NT2/D1 (cell line): ENCODE measurements at regions not wholly inside any gene's neighbourhood (a gene's known extent, or its start where the extent isn't known, plus 50 kb on each side); places are given as distances from the start of the nearest gene placed in this dataset.

Experiments
- DNase-seq: peaks from one replicate; pipeline ENCODE4 v3.0.0-alpha.2; 2011; ENCODE audit warnings: low read depth, low spot score
- H3K27me3 ChIP-seq: 2 replicates; pipeline ENCODE4 v1.6.0; 2011; ENCODE audit warnings: mild to moderate bottlenecking; ENCODE audit not compliant: insufficient read length, insufficient read depth
- H3K36me3 ChIP-seq: 2 replicates; pipeline ENCODE4 v1.6.1; 2011; ENCODE audit warnings: mild to moderate bottlenecking, low read length, mixed read lengths; ENCODE audit not compliant: insufficient read depth, insufficient read length
- H3K4me1 ChIP-seq: 2 replicates; pipeline ENCODE4 v1.5.1; 2011; ENCODE audit not compliant: insufficient read depth, insufficient read length
- H3K4me3 ChIP-seq: 2 replicates; pipeline ENCODE4 v1.5.1; 2011; ENCODE audit warnings: low read depth; ENCODE audit not compliant: insufficient read length
- H3K9ac ChIP-seq: 2 replicates; pipeline ENCODE4 v1.6.0; 2011; ENCODE audit warnings: low read depth; ENCODE audit not compliant: insufficient read length
- H3K9me3 ChIP-seq: 2 replicates; pipeline ENCODE4 v1.5.1; 2011; ENCODE audit warnings: mild to moderate bottlenecking, low read length; ENCODE audit not compliant: insufficient read depth
- SUZ12 ChIP-seq: IDR thresholded peaks from 2 replicates; pipeline ENCODE4 v1.6.1; 2011; ENCODE audit not compliant: insufficient read length, insufficient read depth; ENCODE audit errors: extremely low read depth
- YY1 ChIP-seq: IDR thresholded peaks from 2 replicates; pipeline ENCODE4 v1.6.1; 2011; ENCODE audit not compliant: insufficient read length, insufficient read depth
- ZNF274 ChIP-seq: IDR thresholded peaks from 2 replicates; pipeline ENCODE4 v1.6.1; 2011; ENCODE audit warnings: mild to moderate bottlenecking, low read depth, low read length

DNA sequence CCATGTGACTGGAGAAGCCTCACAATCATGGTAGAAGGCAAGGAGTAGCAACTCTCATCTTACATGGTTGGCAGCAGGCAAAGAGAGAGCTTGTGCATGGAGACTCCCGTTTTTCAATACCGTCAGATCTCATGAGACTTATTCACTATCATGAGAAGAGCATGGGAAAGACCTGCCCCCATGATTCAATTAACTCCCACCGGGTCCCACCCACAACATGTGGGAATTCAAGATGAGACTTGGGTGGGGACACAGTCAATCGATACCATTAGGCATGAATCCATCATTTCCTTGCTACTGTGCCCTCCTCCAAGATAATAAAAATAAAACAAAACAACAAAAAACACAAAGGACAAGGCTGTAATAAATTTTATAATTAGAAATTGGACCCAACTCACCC, 384.7 kb upstream of the MEIS2 start:
- H3K36me3 ChIP-seq, result no peaks in the 10 kb centered on the region
- TF ChIP-seq ZNF274 (no peak), YY1 (no peak), SUZ12 (no peak)
- no peaks in the 10 kb centered on the region for H3K4me1 ChIP-seq

DNA sequence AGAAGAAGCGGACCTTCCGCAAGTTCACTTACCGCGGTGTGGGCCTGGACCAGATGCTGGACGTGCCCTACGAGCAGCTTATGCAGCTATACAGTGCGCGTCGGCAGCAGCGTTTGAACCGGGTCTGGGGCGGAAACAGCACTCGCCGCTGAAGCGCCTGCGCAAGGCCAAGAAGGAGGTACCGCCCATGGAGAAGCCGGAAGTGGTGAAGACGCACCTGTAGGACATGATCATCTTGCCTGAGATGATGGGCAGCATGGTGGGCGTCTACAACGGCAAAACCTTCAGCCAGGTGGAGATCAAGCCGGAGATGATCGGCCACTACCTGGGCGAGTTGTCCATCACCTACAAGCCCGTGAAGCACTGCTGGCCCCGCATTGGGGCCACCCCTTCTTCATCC, 390.4 kb upstream of the MEIS2 start:
- Histone ChIP-seq H3K4me1 (no peaks in the 10 kb centered on the region), H3K27me3 (no peaks in the 10 kb centered on the region), H3K4me3 (no peak overlapping the region), H3K9me3 (no peaks in the 10 kb centered on the region), H3K9ac (no peak overlapping the region), H3K36me3 (no peaks in the 10 kb centered on the region)
- no peak for DNase-seq
- TF ChIP-seq ZNF274, result no peak
- no peak for TF ChIP-seq SUZ12
- no peak for TF ChIP-seq YY1

More for the DNA sequence above, 384.7 kb upstream of the MEIS2 start:
- no peaks in the 10 kb centered on the region for H3K9me3 ChIP-seq
- H3K27me3 ChIP-seq, result no peaks in the 10 kb centered on the region
- no peak overlapping the region for H3K9ac ChIP-seq
- DNase-seq, result no peak
- H3K4me3 ChIP-seq, result no peak overlapping the region

DNA sequence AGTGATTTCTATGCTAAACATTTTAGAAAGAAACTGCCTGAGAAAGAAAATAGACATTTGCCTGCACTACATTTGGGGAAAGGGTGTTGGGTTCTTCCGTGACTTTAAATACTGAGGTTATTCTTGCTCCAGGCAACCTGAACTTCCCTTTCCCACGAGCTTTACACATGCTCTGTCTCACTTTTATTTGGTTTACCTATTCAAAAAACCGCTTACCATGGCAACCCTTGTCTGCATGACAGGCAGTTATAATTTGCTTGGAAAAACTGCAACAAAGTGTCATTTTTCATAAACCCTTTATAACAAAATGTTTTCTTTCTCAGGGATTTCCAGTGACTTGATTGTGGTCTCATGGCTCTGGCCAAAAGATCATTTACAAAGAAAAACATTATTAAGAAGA, 416.3 kb upstream of the MEIS2 start:
- Histone ChIP-seq H3K4me1 (no peaks in the 10 kb centered on the region), H3K36me3 (no peaks in the 10 kb centered on the region), H3K4me3 (no peak overlapping the region), H3K9ac (no peak overlapping the region), H3K27me3 (no peaks in the 10 kb centered on the region), H3K9me3 (no peaks in the 10 kb centered on the region)
- no peak for TF ChIP-seq SUZ12
- TF ChIP-seq YY1, result no peak
- TF ChIP-seq ZNF274, result no peak
- DNase-seq, result no peak

DNA sequence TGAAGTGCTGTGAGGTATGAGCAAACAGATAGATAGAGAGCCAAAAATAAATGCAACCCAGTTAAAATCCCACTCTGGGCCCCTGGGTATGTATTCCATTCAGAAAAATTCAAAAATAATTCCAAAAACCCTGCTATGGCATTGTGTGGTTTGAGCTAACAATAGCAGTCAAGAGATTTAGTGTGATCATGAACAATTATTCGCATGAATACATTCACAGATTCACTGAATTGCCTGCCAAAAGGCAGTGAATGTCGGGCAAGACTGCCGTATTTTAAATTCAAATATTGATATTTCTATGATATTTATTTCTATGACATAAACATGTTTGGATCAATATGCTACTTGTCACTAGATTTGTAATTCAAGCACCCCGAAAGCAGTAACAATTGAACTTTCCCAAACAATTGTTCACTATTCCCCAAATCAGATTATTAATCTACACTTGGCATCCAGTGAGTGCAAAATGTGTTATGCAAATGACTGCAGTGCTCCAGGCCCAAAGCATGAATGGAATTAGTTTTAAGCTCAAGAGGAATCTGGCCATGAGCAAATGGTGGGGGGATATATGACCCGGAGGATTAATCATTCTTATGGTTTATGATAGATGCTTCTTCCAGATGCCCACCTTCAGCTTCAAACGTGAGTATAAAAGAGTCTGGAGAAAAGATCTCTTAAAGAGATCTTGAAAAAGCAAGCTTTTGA, 417.0 kb upstream of the MEIS2 start:
- H3K27me3 ChIP-seq, result no peaks in the 10 kb centered on the region
- H3K9ac ChIP-seq, result no peak overlapping the region
- H3K4me3 ChIP-seq, result no peak overlapping the region
- no peak for TF ChIP-seq ZNF274
- TF ChIP-seq SUZ12, result no peak
- TF ChIP-seq YY1, result no peak
- no peaks in the 10 kb centered on the region for H3K4me1 ChIP-seq
- no peaks in the 10 kb centered on the region for H3K36me3 ChIP-seq
- DNase-seq, result no peak
- no peaks in the 10 kb centered on the region for H3K9me3 ChIP-seq

DNA sequence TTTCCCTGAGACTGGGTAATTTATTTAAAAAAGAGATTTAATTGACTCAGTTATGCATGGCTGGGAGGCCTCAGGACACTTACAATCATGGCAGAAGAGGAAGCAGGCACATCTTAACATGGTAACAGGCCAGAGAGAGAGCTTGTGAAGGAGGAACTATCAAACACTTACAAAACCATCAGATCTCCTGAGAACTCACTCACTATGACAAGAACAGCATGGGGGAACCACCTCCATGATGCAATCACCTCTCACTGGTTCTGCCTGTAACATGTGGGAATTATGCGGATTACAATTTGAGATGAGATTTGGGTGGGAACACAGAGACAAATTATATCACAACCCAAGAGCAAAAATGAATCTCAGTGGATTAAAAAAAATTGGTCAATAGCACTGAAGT, 416.0 kb upstream of the TMCO5A start:
- H3K9me3 ChIP-seq, result no peaks in the 10 kb centered on the region
- TF ChIP-seq ZNF274 (no peak), SUZ12 (no peak), YY1 (no peak)

DNA sequence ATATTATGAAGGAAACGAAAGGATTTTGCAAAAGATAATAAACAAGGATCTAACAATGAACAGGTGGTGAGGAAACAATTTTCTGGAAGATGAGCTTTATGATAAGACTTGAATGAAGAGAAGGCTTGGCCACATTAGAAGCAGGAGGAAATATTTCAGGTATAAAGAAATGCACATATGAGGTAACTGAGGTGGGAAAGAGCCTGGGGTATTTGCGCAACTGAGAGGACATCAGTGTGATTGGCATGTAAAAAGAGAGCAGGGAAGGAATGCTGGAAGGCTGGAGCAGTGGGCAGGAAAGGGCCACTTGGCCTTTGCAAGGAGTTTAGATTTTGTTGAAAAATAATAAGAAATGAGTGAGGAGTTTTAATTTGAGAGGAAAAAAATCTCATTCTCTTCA, 414.4 kb upstream of the TMCO5A start:
- no peak for DNase-seq
- no peaks in the 10 kb centered on the region for H3K27me3 ChIP-seq
- no peak for TF ChIP-seq ZNF274
- no peak for TF ChIP-seq YY1
- TF ChIP-seq SUZ12, result no peak
- no peak overlapping the region for H3K4me3 ChIP-seq
- no peaks in the 10 kb centered on the region for H3K4me1 ChIP-seq
- no peaks in the 10 kb centered on the region for H3K9me3 ChIP-seq
- H3K36me3 ChIP-seq, result no peaks in the 10 kb centered on the region
- no peak overlapping the region for H3K9ac ChIP-seq

More for the DNA sequence above, 416.0 kb upstream of the TMCO5A start:
- no peaks in the 10 kb centered on the region for H3K36me3 ChIP-seq
- no peaks in the 10 kb centered on the region for H3K4me1 ChIP-seq
- no peak overlapping the region for H3K9ac ChIP-seq
- DNase-seq, result no peak
- H3K4me3 ChIP-seq, result no peak overlapping the region
- no peaks in the 10 kb centered on the region for H3K27me3 ChIP-seq

DNA sequence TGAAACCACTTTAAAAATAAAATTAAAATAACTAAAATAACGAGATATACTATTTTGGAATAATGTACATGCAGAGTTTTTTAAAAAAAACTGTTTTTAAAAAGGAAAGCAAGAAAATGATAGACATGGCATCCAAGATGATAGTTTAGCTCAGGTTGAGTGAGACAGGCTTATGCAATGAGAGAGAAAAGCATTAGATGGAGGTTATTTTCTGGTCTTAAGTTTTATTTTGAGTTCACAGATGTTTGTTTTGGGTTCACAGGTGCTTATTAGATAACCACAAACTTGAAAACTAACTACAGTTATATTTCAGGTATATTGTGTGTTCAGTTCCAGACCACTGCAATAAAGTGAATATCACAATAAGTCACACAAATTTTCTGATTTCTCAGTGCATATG, 413.6 kb upstream of the TMCO5A start:
- Histone ChIP-seq H3K27me3 (no peaks in the 10 kb centered on the region), H3K4me3 (no peak overlapping the region), H3K9me3 (no peaks in the 10 kb centered on the region), H3K9ac (no peak overlapping the region), H3K4me1 (no peaks in the 10 kb centered on the region), H3K36me3 (no peaks in the 10 kb centered on the region)
- no peak for TF ChIP-seq YY1
- DNase-seq, result no peak
